CD14-positive monocyte (primary cell): ENCODE measurements at regions not wholly inside any gene's neighbourhood (a gene's known extent, or its start where the extent isn't known, plus 50 kb on each side); places are given as distances from the start of the nearest gene placed in this dataset.

Experiments
- DNase-seq, 3 donors: peaks; one replicate each; pipeline ENCODE4 v3.0.0-alpha.2; 2011 to 2022
- H2AFZ ChIP-seq: 2 replicates; pipeline ENCODE4 v1.6.0; 2012; ENCODE audit warnings: mild to moderate bottlenecking, low read depth, low read length, inconsistent platforms; ENCODE audit not compliant: insufficient read depth, poor library complexity, severe bottlenecking
- H3K27ac ChIP-seq, 2 donors: 1 replicate in 1 of 2; 2 replicates in 1 of 2; pipeline ENCODE4 v1.5.1; 2012 to 2013; ENCODE audit warnings: low read length in 2 of 2, control low read depth in 1 of 2, inconsistent platforms in 1 of 2, low read depth in 1 of 2, mild to moderate bottlenecking in 1 of 2
- H3K27me3 ChIP-seq, 2 donors: one replicate each; pipeline versions ENCODE4 v1.6.0 to v1.6.1; 2011 to 2013; ENCODE audit warnings: low read length in 2 of 2; ENCODE audit not compliant: control insufficient read depth in 2 of 2, insufficient read depth in 2 of 2
- H3K36me3 ChIP-seq, 2 donors: replicated peaks in 1 of 2; 1 replicate in 1 of 2; 2 replicates in 1 of 2; pipeline versions ENCODE4 v1.5.1 to v1.6.1; 2012 to 2013; ENCODE audit warnings: low read length in 2 of 2, control low read depth in 1 of 2, inconsistent platforms in 1 of 2, mild to moderate bottlenecking in 1 of 2; ENCODE audit not compliant: insufficient read depth in 2 of 2, control insufficient read depth in 1 of 2
- H3K4me1 ChIP-seq, 2 donors: 1 replicate in 1 of 2; 2 replicates in 1 of 2; pipeline versions ENCODE4 v1.5.1 to v1.6.1; 2012 to 2013; ENCODE audit warnings: low read length in 2 of 2, control low read depth in 1 of 2, inconsistent platforms in 1 of 2, mild to moderate bottlenecking in 1 of 2, moderate library complexity in 1 of 2; ENCODE audit not compliant: insufficient read depth in 2 of 2, control insufficient read depth in 1 of 2
- H3K4me2 ChIP-seq: replicated peaks from 2 replicates; pipeline ENCODE3; 2012; ENCODE audit warnings: low read length, moderate library complexity, mild to moderate bottlenecking; ENCODE audit not compliant: poor library complexity, severe bottlenecking; ENCODE audit errors: extremely low read depth
- H3K4me3 ChIP-seq, 3 experiments: fragments of 200-600 bp in 1 of 3; sonication (generic) in 1 of 3; replicated peaks in 1 of 3; 1 replicate in 2 of 3; 2 replicates in 1 of 3; pipeline ENCODE4 v1.5.1; 2011 to 2013; ENCODE audit warnings: low read length in 3 of 3, mild to moderate bottlenecking in 3 of 3, control low read depth in 2 of 3, low read depth in 2 of 3, inconsistent platforms in 1 of 3, moderate library complexity in 1 of 3
- H3K79me2 ChIP-seq: 2 replicates; pipeline ENCODE4 v1.6.0; 2012; ENCODE audit warnings: mild to moderate bottlenecking, control low read depth, inconsistent platforms, low read length, moderate library complexity; ENCODE audit not compliant: insufficient read depth
- H3K9ac ChIP-seq: 2 replicates; pipeline ENCODE4 v1.6.0; 2017; ENCODE audit warnings: low read length, mild to moderate bottlenecking; ENCODE audit not compliant: insufficient read depth, poor library complexity, severe bottlenecking
- H3K9me3 ChIP-seq, 2 donors: replicated peaks in 1 of 2; 1 replicate in 1 of 2; 2 replicates in 1 of 2; pipeline versions ENCODE4 v1.5.1 to v1.6.1; 2012 to 2013; ENCODE audit warnings: low read length in 2 of 2, control low read depth in 1 of 2; ENCODE audit not compliant: control insufficient read depth in 1 of 2, insufficient read depth in 1 of 2
- H4K20me1 ChIP-seq: 2 replicates; pipeline ENCODE4 v1.6.0; 2012; ENCODE audit warnings: mild to moderate bottlenecking, low read length, control low read depth, moderate library complexity; ENCODE audit not compliant: insufficient read depth
- H3K27ac Mint-ChIP-seq, 7 donors: one replicate each; pipeline ENCODE4 v1.8.0; 2020; ENCODE audit warnings: mild to moderate bottlenecking in 7 of 7, mixed read lengths in 7 of 7, moderate library complexity in 6 of 7, inconsistent platforms in 2 of 7
- H3K27me3 Mint-ChIP-seq, 3 donors: one replicate each; pipeline ENCODE4 v1.8.0; 2021 to 2022; ENCODE audit warnings: low read depth in 3 of 3, mild to moderate bottlenecking in 3 of 3, mixed read lengths in 3 of 3, moderate library complexity in 3 of 3, inconsistent platforms in 1 of 3
- H3K36me3 Mint-ChIP-seq, 2 donors: one replicate each; pipeline ENCODE4 v1.8.0; 2020; ENCODE audit warnings: mixed read lengths in 2 of 2, inconsistent platforms in 1 of 2, mild to moderate bottlenecking in 1 of 2
- H3K4me1 Mint-ChIP-seq: one replicate; pipeline ENCODE4 v1.8.0; 2020; ENCODE audit warnings: mild to moderate bottlenecking, mixed read lengths
- H3K4me3 Mint-ChIP-seq, 2 donors: one replicate each; pipeline ENCODE4 v1.8.0; 2020; ENCODE audit warnings: mild to moderate bottlenecking in 2 of 2, mixed read lengths in 2 of 2, moderate library complexity in 1 of 2
- H3K9me3 Mint-ChIP-seq, 7 donors: one replicate each; pipeline ENCODE4 v1.8.0; 2020 to 2022; ENCODE audit warnings: mixed read lengths in 7 of 7, mild to moderate bottlenecking in 6 of 7, moderate library complexity in 6 of 7, inconsistent platforms in 2 of 7
- CTCF ChIP-seq: fragments of 200-600 bp; IDR thresholded peaks from one replicate; pipeline ENCODE4 v1.8.0; 2022; ENCODE audit warnings: antibody characterized with exemption, mild to moderate bottlenecking
- WGBS: methylation state at CpG from one replicate; pipeline ENCODE4 v1.1.5; 2013; ENCODE audit warnings: missing lambda C conversion rate; ENCODE audit not compliant: insufficient coverage; 5-methylcytosine and 5-hydroxymethylcytosine counted together
- intact Hi-C, 2 donors: fragments of 100-400 bp; cut with micrococcal nuclease; formaldehyde crosslinking; loops; one replicate each; pipeline versions ENCODE4 v1.15.0 to v1.15.1; 2023

GRCh38 chr3:155015776-155016436 lies 64.2 kb upstream of the MME start:
- Histone ChIP-seq H3K9me3 (no peaks in the 10 kb centered on the region), H3K4me3 (no peak overlapping the region), H3K27ac (no peak overlapping the region), H3K79me2 (no peaks in the 10 kb centered on the region), H3K4me1 (peaks cover 14 to 15% of the 10 kb centered on the region in 2 donors), H3K4me2 (no peak overlapping the region), H2AFZ (no peak overlapping the region), H3K9ac (no peak overlapping the region), H3K27me3 (no peaks in the 10 kb centered on the region), H4K20me1 (no peaks in the 10 kb centered on the region), H3K36me3 (no peaks in the 10 kb centered on the region)
- Mint-ChIP-seq H3K4me3 (no peak overlapping the region), H3K9me3 (peaks cover 0 to 8% (median 2%) of the 10 kb centered on the region in 7 donors), H3K27ac (no peak overlapping the region), H3K27me3 (peaks cover 0 to 2% (median 0%) of the 10 kb centered on the region in 3 donors), H3K36me3 (no peaks in the 10 kb centered on the region), H3K4me1 (peaks cover 22% of the 10 kb centered on the region)
- DNase-seq: no peak
- WGBS: no CpG with 5 or more reads among the region's 2 CpGs
- TF ChIP-seq CTCF: no peak
- intact Hi-C loops: no loop called here

- Histone ChIP-seq H2AFZ (no peak overlapping the region), H3K4me3 (no peak overlapping the region), H3K36me3 (no peaks in the 10 kb centered on the region), H3K4me1 (peaks cover 14 to 15% of the 10 kb centered on the region in 2 donors), H4K20me1 (no peaks in the 10 kb centered on the region), H3K27me3 (no peaks in the 10 kb centered on the region), H3K9ac (no peak overlapping the region), H3K79me2 (no peaks in the 10 kb centered on the region), H3K4me2 (no peak overlapping the region), H3K27ac (no peak overlapping the region), H3K9me3 (no peaks in the 10 kb centered on the region)
- no peak for DNase-seq
- WGBS: no CpG with 5 or more reads among the region's 2 CpGs
- H3K27me3 Mint-ChIP-seq: peaks cover 0 to 2% (median 0%) of the 10 kb centered on the region in 3 donors
- H3K27ac Mint-ChIP-seq: no peak overlapping the region
- no peak for TF ChIP-seq CTCF
- H3K4me1 Mint-ChIP-seq: peaks cover 22% of the 10 kb centered on the region
- peaks cover 0 to 8% (median 2%) of the 10 kb centered on the region in 7 donors for H3K9me3 Mint-ChIP-seq
- H3K4me3 Mint-ChIP-seq: no peak overlapping the region
- intact Hi-C loops: no loop called here
- no peaks in the 10 kb centered on the region for H3K36me3 Mint-ChIP-seq
Measured at GRCh38 chr3:155014953-155015352, 65.2 kb upstream of the MME start.
